ENCODE measurements at regions not wholly inside any gene's neighbourhood (a gene's known extent, or its start where the extent isn't known, plus 50 kb on each side); places are given as distances from the start of the nearest gene placed in this dataset.

GRCh38 chr2:217513258-217513657 lies 489.5 kb downstream of the TNS1 start:
- intact Hi-C loops (cut with DNase I; ENCODE audit: low total_unique reads): loop anchor here (10.0 kb wide), 1 partner anchor 828 kb away; no protein-coding TSS in a partner anchor
- no peaks in the 10 kb centered on the region for H3K9me3 ChIP-seq
- H3K36me3 ChIP-seq: no peaks in the 10 kb centered on the region
- DNase-seq: no peak
- TF ChIP-seq, protein P1, sequence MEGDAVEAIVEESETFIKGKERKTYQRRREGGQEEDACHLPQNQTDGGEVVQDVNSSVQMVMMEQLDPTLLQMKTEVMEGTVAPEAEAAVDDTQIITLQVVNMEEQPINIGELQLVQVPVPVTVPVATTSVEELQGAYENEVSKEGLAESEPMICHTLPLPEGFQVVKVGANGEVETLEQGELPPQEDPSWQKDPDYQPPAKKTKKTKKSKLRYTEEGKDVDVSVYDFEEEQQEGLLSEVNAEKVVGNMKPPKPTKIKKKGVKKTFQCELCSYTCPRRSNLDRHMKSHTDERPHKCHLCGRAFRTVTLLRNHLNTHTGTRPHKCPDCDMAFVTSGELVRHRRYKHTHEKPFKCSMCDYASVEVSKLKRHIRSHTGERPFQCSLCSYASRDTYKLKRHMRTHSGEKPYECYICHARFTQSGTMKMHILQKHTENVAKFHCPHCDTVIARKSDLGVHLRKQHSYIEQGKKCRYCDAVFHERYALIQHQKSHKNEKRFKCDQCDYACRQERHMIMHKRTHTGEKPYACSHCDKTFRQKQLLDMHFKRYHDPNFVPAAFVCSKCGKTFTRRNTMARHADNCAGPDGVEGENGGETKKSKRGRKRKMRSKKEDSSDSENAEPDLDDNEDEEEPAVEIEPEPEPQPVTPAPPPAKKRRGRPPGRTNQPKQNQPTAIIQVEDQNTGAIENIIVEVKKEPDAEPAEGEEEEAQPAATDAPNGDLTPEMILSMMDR (IDR thresholded peaks at IDR 0.05): no peak
- no peak for TF ChIP-seq POLR2A (IDR thresholded peaks at IDR 0.05)
- H3K4me1 ChIP-seq: no peaks in the 10 kb centered on the region
- no peaks in the 10 kb centered on the region for H3K27me3 ChIP-seq
- H3K4me3 ChIP-seq: no peak overlapping the region
- H3K27ac ChIP-seq: peak overlapping the region in 1 of 2 donors; percentile 17

DNA sequence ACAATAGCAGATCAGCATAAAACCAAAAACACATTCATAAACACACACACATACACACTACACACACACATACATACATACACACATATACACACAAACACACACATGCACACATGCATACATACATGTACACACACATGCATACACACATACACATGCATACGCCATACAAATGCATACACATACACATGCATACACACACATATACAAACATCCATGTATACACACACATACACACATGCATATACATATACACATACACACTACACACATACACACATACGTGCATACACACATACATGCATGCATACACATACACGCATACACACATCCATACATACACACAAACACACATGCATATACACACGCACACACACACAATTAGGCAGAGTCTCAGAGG lies 490.1 kb downstream of the TNS1 start:
- H3K36me3 ChIP-seq: no peaks in the 10 kb centered on the region
- TF ChIP-seq POLR2A (IDR thresholded peaks at IDR 0.05): no peak
- TF ChIP-seq, protein P1 (IDR thresholded peaks at IDR 0.05): no peak
- no peak overlapping the region for H3K4me3 ChIP-seq
- DNase-seq: no peak
- H3K27ac ChIP-seq: peak overlapping the region in 1 of 2 donors; percentile 17
- H3K27me3 ChIP-seq: no peaks in the 10 kb centered on the region
- intact Hi-C loops (cut with DNase I; ENCODE audit: low total_unique reads): loop anchor here (10.0 kb wide), 1 partner anchor 828 kb away; no protein-coding TSS in a partner anchor
- no peaks in the 10 kb centered on the region for H3K9me3 ChIP-seq
- H3K4me1 ChIP-seq: no peaks in the 10 kb centered on the region

DNA sequence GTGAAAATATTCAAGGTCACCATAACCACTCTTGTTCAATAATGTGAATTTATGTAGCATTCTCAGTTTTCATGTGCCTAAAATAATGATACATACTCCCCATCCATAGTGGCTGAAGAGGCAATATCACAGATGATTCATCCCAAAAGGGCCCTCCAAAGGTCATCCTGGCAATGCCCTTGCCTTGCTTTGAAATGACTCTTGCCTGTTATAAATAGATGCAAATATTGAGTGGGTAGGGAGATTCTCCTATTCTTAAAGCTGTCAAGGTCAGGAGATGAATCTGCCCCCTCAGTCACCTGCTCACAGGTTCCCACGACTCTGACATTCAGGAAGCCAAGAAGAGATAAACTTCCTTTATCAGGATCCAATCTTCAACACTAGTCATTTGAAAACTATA lies 490.5 kb downstream of the TNS1 start:
- H3K27me3 ChIP-seq: no peaks in the 10 kb centered on the region
- intact Hi-C loops (cut with DNase I; ENCODE audit: low total_unique reads): loop anchor here (10.0 kb wide), 1 partner anchor 827 kb away; no protein-coding TSS in a partner anchor
- DNase-seq: no peak

DNA sequence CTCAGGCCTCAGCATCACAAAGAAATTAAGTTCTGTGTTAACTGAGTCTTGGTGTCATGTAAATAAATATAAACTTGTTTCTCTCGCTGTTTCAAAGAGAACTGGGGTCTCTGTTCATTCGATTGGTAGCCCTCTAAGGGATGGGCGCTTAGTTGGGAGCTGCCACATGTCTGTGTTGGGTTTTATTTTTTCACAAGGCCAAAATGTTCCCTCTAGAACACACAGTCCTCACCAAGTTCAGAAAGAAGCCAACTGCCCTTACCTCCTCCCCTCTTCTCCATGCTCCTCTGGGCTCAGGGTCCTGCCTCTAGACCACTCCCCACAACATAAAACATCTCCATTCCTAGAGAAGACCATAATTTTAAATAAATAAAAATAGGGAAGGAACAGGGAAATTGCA lies 490.9 kb downstream of the TNS1 start:
- Histone ChIP-seq H3K9me3 (no peaks in the 10 kb centered on the region), H3K36me3 (no peaks in the 10 kb centered on the region), H3K27ac (peak overlapping the region in 1 of 2 donors; percentile 8), H3K27me3 (no peaks in the 10 kb centered on the region), H3K4me3 (no peak overlapping the region), H3K4me1 (no peaks in the 10 kb centered on the region)
- intact Hi-C loops (cut with DNase I; ENCODE audit: low total_unique reads): loop anchor here (10.0 kb wide), 1 partner anchor 827 kb away; no protein-coding TSS in a partner anchor
- no peak for DNase-seq
- TF ChIP-seq, protein P1 (IDR thresholded peaks at IDR 0.05): no peak
- TF ChIP-seq POLR2A (IDR thresholded peaks at IDR 0.05): no peak

More for the DNA sequence above, 490.5 kb downstream of the TNS1 start:
- no peaks in the 10 kb centered on the region for H3K9me3 ChIP-seq
- TF ChIP-seq POLR2A (IDR thresholded peaks at IDR 0.05): no peak
- TF ChIP-seq, protein P1 (IDR thresholded peaks at IDR 0.05): no peak
- H3K27ac ChIP-seq: peak overlapping the region in 1 of 2 donors; percentile 8
- H3K4me1 ChIP-seq: no peaks in the 10 kb centered on the region
- H3K4me3 ChIP-seq: no peak overlapping the region
- H3K36me3 ChIP-seq: no peaks in the 10 kb centered on the region

DNA sequence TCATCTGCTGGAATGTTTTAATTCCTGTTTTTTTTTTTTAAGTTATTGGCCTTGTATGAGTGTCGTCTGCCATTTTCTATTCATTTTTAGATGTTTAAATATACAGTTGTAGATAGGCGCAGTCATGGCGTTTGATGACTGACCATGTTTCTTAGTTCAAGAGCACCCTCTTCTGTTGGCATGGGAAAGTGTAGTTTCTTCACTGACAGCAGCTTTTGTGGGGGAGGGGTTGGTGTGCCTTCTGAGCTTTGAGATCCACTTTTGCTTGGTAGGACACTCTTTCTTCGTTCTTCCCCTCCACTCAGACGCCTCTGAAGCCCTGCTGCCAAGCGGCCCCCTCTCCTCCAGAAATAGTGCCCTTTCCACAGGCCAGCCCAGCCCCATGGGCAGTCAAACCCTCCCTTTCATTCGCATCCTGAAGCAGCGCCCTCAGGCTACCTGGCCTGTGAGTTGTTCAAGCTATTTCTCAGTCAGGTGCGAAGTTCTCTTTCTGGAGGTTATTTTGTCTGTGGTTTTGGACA lies 492.0 kb downstream of the TNS1 start:
- no peak for TF ChIP-seq POLR2A (IDR thresholded peaks at IDR 0.05)
- TF ChIP-seq, protein P1 (IDR thresholded peaks at IDR 0.05): peak; percentile 70 to 90 (median 79)
- peak; percentile 66 to 78 for DNase-seq
- H3K36me3 ChIP-seq: no peaks in the 10 kb centered on the region
- peak overlapping the region; percentile 25 to 64 for H3K27ac ChIP-seq
- no peaks in the 10 kb centered on the region for H3K9me3 ChIP-seq
- H3K4me3 ChIP-seq: no peak overlapping the region
- no peaks in the 10 kb centered on the region for H3K27me3 ChIP-seq
- H3K4me1 ChIP-seq: no peaks in the 10 kb centered on the region
- intact Hi-C loops (cut with DNase I; ENCODE audit: low total_unique reads): loop anchor here (10.0 kb wide), 1 partner anchor 826 kb away; no protein-coding TSS in a partner anchor

Measured in uterus (tissue), 3 donors.